K562 (cell line): ENCODE measurements at regions not wholly inside any gene's neighbourhood (a gene's known extent, or its start where the extent isn't known, plus 50 kb on each side); places are given as distances from the start of the nearest gene placed in this dataset.

Source experiments
- E2F3 ChIP-seq: fragments of 250-450 bp; sonication (Bioruptor Pico); IDR thresholded peaks from 2 replicates; pipeline ENCODE4 v1.4.0; 2020; ENCODE audit warnings: mild to moderate bottlenecking
- E2F8 ChIP-seq: fragments of 450-650 bp; IDR thresholded peaks from 2 replicates; pipeline ENCODE4 v1.7.1; 2018; ENCODE audit warnings: mild to moderate bottlenecking, low read depth; ENCODE audit not compliant: partially characterized antibody
- KAT2B ChIP-seq: IDR thresholded peaks from one replicate; pipeline ENCODE4 v1.6.1; 2012; ENCODE audit warnings: low read depth, mild to moderate bottlenecking, control low read depth, inconsistent platforms, low read length, moderate library complexity
- MED1 ChIP-seq: sonication (generic); formaldehyde crosslinking; IDR thresholded peaks from 2 replicates; pipeline ENCODE4 v1.8.1; 2023; ENCODE audit warnings: missing genetic modification reagents, borderline replicate concordance
- ZNF717 ChIP-seq: fragments of 250-450 bp; sonication (Bioruptor Pico); IDR thresholded peaks from 2 replicates; pipeline ENCODE4 v1.5.0; 2021
- TF ChIP-seq, protein P1 (sequence below): fragments of 250-450 bp; sonication (Bioruptor Pico); IDR thresholded peaks from 2 replicates; pipeline ENCODE4 v1.4.0; 2020; ENCODE audit warnings: mild to moderate bottlenecking, moderate library complexity

GRCh38 chr6:50112981-50113857 is 63.5 kb upstream of the DEFB112 start (continued):
- TF ChIP-seq, protein P1, sequence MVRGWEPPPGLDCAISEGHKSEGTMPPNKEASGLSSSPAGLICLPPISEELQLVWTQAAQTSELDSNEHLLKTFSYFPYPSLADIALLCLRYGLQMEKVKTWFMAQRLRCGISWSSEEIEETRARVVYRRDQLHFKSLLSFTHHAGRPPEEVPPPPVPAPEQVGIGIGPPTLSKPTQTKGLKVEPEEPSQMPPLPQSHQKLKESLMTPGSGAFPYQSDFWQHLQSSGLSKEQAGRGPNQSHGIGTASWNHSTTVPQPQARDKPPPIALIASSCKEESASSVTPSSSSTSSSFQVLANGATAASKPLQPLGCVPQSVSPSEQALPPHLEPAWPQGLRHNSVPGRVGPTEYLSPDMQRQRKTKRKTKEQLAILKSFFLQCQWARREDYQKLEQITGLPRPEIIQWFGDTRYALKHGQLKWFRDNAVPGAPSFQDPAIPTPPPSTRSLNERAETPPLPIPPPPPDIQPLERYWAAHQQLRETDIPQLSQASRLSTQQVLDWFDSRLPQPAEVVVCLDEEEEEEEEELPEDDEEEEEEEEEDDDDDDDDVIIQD (CRISPR knock-in tag): no peak
- TF ChIP-seq ZNF717 (CRISPR knock-in tag) (no peak), E2F3 (CRISPR knock-in tag) (no peak), E2F8 (no peak), KAT2B (no peak), MED1 (no peak)
- TF ChIP-seq, all 486 proteins: peak for 0
